Osteocyte (in vitro differentiated cells): ENCODE measurements at regions not wholly inside any gene's neighbourhood (a gene's known extent, or its start where the extent isn't known, plus 50 kb on each side); places are given as distances from the start of the nearest gene placed in this dataset.

Experiments
- DNase-seq: peaks from one replicate; pipeline ENCODE4 v3.0.0; 2021; ENCODE audit warnings: mixed read lengths; ENCODE audit not compliant: unreplicated experiment; ENCODE audit errors: extremely low spot score
- H3K27ac Mint-ChIP-seq: one replicate; pipeline ENCODE4 v1.8.0; 2021; ENCODE audit warnings: mild to moderate bottlenecking, mixed read lengths; ENCODE audit not compliant: unreplicated experiment
- H3K27me3 Mint-ChIP-seq: one replicate; pipeline ENCODE4 v1.8.0; 2021; ENCODE audit warnings: mixed read lengths; ENCODE audit not compliant: unreplicated experiment
- H3K36me3 Mint-ChIP-seq: one replicate; pipeline ENCODE4 v1.8.0; 2021; ENCODE audit warnings: mixed read lengths; ENCODE audit not compliant: unreplicated experiment
- H3K4me1 Mint-ChIP-seq: one replicate; pipeline ENCODE4 v1.8.0; 2021; ENCODE audit warnings: mixed read lengths; ENCODE audit not compliant: unreplicated experiment
- H3K4me3 Mint-ChIP-seq: one replicate; pipeline ENCODE4 v1.8.0; 2021; ENCODE audit warnings: mild to moderate bottlenecking, moderate library complexity, mixed read lengths; ENCODE audit not compliant: unreplicated experiment
- H3K9me3 Mint-ChIP-seq: one replicate; pipeline ENCODE4 v1.8.0; 2021; ENCODE audit warnings: mixed read lengths; ENCODE audit not compliant: unreplicated experiment
- CTCF ChIP-seq: fragments of 200-600 bp; sonication (generic); IDR thresholded peaks from 2 replicates; pipeline ENCODE4 v1.5.0; 2021; ENCODE audit warnings: antibody characterized with exemption, mild to moderate bottlenecking, moderate library complexity

GRCh38 chr7:109295158-109295557 lies 725.5 kb downstream of the DNAJB9 start:
- Mint-ChIP-seq H3K27ac (no peak overlapping the region), H3K4me3 (no peak overlapping the region)
- no peak for TF ChIP-seq CTCF

GRCh38 chr7:109308816-109309215 lies 739.1 kb downstream of the DNAJB9 start:
- peaks cover 33% of the 10 kb centered on the region for H3K9me3 Mint-ChIP-seq
- no peak for TF ChIP-seq CTCF

More at GRCh38 chr7:109295158-109295557, 725.5 kb downstream of the DNAJB9 start:
- DNase-seq: no peak
- no peaks in the 10 kb centered on the region for H3K4me1 Mint-ChIP-seq
- no peaks in the 10 kb centered on the region for H3K36me3 Mint-ChIP-seq
- no peaks in the 10 kb centered on the region for H3K27me3 Mint-ChIP-seq
- H3K9me3 Mint-ChIP-seq: peaks cover 15% of the 10 kb centered on the region

DNA sequence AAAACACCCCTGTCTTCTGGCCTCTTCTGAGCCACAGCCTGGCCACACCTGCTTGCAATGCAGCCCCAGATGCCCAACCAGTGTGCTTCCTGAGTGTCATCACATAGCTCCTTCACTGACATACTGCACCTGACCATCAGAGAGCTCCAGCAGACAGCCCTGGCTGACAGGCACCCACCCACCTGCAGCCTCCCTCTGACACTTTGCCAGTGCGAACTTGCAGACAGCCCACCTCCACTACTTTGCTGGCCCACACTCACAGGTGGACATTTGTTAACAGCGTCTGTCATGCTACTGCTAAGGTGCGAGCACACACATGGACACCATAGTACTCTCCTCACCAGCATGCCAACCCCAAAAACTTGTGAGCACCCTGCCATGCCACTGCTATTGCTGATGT lies 740.1 kb downstream of the DNAJB9 start:
- no peak for DNase-seq
- no peak overlapping the region for H3K4me3 Mint-ChIP-seq
- no peaks in the 10 kb centered on the region for H3K36me3 Mint-ChIP-seq
- TF ChIP-seq CTCF: no peak
- H3K4me1 Mint-ChIP-seq: no peaks in the 10 kb centered on the region
- peaks cover 28% of the 10 kb centered on the region for H3K9me3 Mint-ChIP-seq
- H3K27me3 Mint-ChIP-seq: no peaks in the 10 kb centered on the region
- H3K27ac Mint-ChIP-seq: no peak overlapping the region

More at GRCh38 chr7:109308816-109309215, 739.1 kb downstream of the DNAJB9 start:
- no peak for DNase-seq
- no peaks in the 10 kb centered on the region for H3K4me1 Mint-ChIP-seq
- H3K4me3 Mint-ChIP-seq: no peak overlapping the region
- H3K27ac Mint-ChIP-seq: no peak overlapping the region
- H3K36me3 Mint-ChIP-seq: no peaks in the 10 kb centered on the region
- H3K27me3 Mint-ChIP-seq: no peaks in the 10 kb centered on the region

DNA sequence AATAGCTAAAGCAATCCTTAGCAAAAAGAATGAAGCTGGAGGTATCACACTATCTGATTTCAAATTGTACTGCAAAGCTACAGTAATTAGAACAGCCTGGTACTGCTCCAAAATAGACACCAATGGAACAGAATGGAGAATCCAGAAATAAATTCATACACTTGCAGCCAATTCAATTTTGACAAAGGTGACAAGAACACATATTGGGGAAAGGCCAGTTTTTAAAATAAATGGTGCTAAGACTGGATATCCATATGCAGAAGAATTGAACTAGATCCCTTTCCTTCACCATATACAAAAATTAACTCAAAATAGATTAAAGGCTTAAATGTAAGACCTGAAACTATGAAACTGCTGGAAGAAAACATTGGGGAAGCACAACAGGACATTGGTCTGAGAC lies 748.5 kb downstream of the DNAJB9 start:
- TF ChIP-seq CTCF: no peak
- no peak for DNase-seq
- Mint-ChIP-seq H3K9me3 (no peaks in the 10 kb centered on the region), H3K27ac (no peak overlapping the region), H3K4me1 (no peaks in the 10 kb centered on the region), H3K27me3 (no peaks in the 10 kb centered on the region), H3K4me3 (no peak overlapping the region), H3K36me3 (no peaks in the 10 kb centered on the region)

DNA sequence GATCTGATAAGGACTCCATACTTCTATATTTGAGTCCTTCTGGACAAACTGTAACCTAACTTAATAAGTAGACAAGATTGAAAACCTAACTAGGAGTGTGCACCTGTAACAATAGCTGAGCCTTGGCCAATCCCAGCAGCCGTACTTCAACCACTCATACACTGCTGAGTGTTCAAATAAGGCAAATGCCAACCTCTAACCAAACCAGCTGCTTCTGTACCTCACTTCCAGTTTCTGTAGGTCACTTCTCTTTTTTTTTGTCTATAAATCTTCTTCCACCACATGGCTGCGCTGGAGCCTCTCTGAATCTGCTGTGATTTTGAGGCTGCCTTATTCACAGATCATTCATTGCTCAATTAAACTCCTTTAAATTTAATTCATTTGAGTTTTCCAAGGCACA lies 753.2 kb downstream of the DNAJB9 start:
- H3K4me1 Mint-ChIP-seq: no peaks in the 10 kb centered on the region
- no peaks in the 10 kb centered on the region for H3K9me3 Mint-ChIP-seq
- no peak overlapping the region for H3K27ac Mint-ChIP-seq
- no peaks in the 10 kb centered on the region for H3K36me3 Mint-ChIP-seq
- no peak overlapping the region for H3K4me3 Mint-ChIP-seq
- H3K27me3 Mint-ChIP-seq: no peaks in the 10 kb centered on the region
- DNase-seq: no peak
- no peak for TF ChIP-seq CTCF
